ENCODE measurements at regions not wholly inside any gene's neighbourhood (a gene's known extent, or its start where the extent isn't known, plus 50 kb on each side); places are given as distances from the start of the nearest gene placed in this dataset.

DNA sequence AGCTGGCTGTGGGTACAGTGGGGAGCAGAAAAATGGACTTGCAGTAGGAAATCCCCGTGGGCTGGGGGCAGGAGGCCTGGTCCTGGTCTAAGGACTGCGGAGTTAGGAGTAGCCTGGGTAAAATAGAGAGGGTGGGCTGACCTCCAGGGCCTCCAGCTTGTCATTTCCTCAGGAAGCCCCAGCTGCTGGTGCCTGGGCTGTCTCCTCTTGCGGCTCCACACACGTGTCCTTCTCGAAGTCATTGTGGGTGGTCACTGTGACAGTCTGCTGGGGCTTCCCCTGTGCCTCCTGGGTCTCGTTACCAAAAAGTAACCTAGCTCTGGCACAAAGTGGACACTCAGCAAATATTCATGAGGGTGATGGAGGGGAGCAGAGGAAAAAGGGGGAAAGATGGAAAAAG is 259.7 kb downstream of the FGF9 start:
- TF ChIP-seq CHCHD3 (CRISPR knock-in tag; IDR thresholded peaks at IDR 0.05) (no peak), CTCF (IDR thresholded peaks at IDR 0.05 in 2 of 3, conservative IDR thresholded peaks at IDR 0.05 in 1 of 3; ENCODE audit: insufficient read depth in 2 of 3, low read depth in 1 of 3, low read length in 3 of 3) (no peak), ZKSCAN1 (IDR thresholded peaks at IDR 0.05; ENCODE audit: low read depth, low read length) (no peak), CC2D1A (IDR thresholded peaks at IDR 0.05) (no peak), BRD4 (IDR thresholded peaks at IDR 0.05) (no peak)
